SK-N-SH (cell line): ENCODE measurements at regions not wholly inside any gene's neighbourhood (a gene's known extent, or its start where the extent isn't known, plus 50 kb on each side); places are given as distances from the start of the nearest gene placed in this dataset.

Source experiments
- CTCF ChIA-PET: fragments of 300-600, 350-600 bp; formaldehyde crosslinking; extraction: SDS; loops from one replicate; lab custom pipeline; 2021; lab: Yijun Ruan, JAX
- POLR2A ChIA-PET: fragments of 350-600 bp; sonication (Branson Sonifier 250); formaldehyde crosslinking; extraction: SDS; loops from one replicate; lab custom pipeline; 2020; ENCODE audit warnings: antibody characterized with exemption, inconsistent platforms; lab: Yijun Ruan, JAX
- DNase-seq: peaks from one replicate; pipeline ENCODE4 v3.0.0; 2012
- H2AFZ ChIP-seq: fragments of 200-600 bp; sonication (generic); 2 replicates; pipeline ENCODE4 v1.8.1; 2016; ENCODE audit warnings: antibody characterized with exemption, mild to moderate bottlenecking, low read depth
- H3F3A ChIP-seq: fragments of 200-600 bp; sonication (generic); replicated peaks from 2 replicates; pipeline ENCODE3; 2016; ENCODE audit warnings: antibody characterized with exemption, mild to moderate bottlenecking; ENCODE audit not compliant: insufficient read depth
- H3K27ac ChIP-seq, 2 experiments: fragments of 200-500 bp in 1 of 2; fragments of 200-600 bp in 1 of 2; sonication (Bioruptor generic) in 1 of 2; sonication (generic), shearing (Covaris generic) in 1 of 2; 2 replicates each; pipeline versions ENCODE4 v1.5.1 to v1.6.1; 2014 to 2016; ENCODE audit warnings: low read depth in 2 of 2, inconsistent platforms in 1 of 2, low read length in 1 of 2, mild to moderate bottlenecking in 1 of 2, mixed read lengths in 1 of 2
- H3K27me3 ChIP-seq: fragments of 200-600 bp; sonication (generic), shearing (Covaris generic); 2 replicates; pipeline ENCODE4 v1.6.1; 2016; ENCODE audit warnings: mixed run types; ENCODE audit not compliant: insufficient read depth
- H3K36me3 ChIP-seq, 2 experiments: fragments of 200-500 bp in 1 of 2; fragments of 200-600 bp in 1 of 2; sonication (Bioruptor generic) in 1 of 2; sonication (generic) in 1 of 2; replicated peaks in 1 of 2; 2 replicates each; pipeline versions ENCODE3 to v1.5.1; 2014 to 2016; ENCODE audit warnings: low read length in 1 of 2, mild to moderate bottlenecking in 1 of 2; ENCODE audit not compliant: insufficient read depth in 2 of 2, control insufficient read depth in 1 of 2
- H3K4me1 ChIP-seq, 2 experiments: fragments of 200-500 bp in 1 of 2; fragments of 200-600 bp in 1 of 2; sonication (Bioruptor generic) in 1 of 2; sonication (generic), shearing (Covaris generic) in 1 of 2; 2 replicates each; pipeline versions ENCODE4 v1.5.1 to v1.6.1; 2014 to 2016; ENCODE audit warnings: low read depth in 1 of 2, low read length in 1 of 2, mixed run types in 1 of 2; ENCODE audit not compliant: insufficient read depth in 2 of 2, control insufficient read depth in 1 of 2
- H3K4me2 ChIP-seq: fragments of 200-600 bp; sonication (generic), shearing (Covaris generic); 2 replicates; pipeline ENCODE4 v1.6.1; 2017; ENCODE audit warnings: mixed run types
- H3K4me3 ChIP-seq, 2 experiments: fragments of 200-500 bp in 1 of 2; fragments of 200-600 bp in 1 of 2; sonication (Bioruptor generic) in 1 of 2; sonication (generic), shearing (Covaris generic) in 1 of 2; 2 replicates each; pipeline versions ENCODE4 v1.5.1 to v1.8.1; 2014 to 2016; ENCODE audit warnings: low read depth in 2 of 2, inconsistent platforms in 1 of 2, low read length in 1 of 2, mild to moderate bottlenecking in 1 of 2, mixed read lengths in 1 of 2, moderate library complexity in 1 of 2
- H3K79me2 ChIP-seq: fragments of 200-600 bp; sonication (generic); 2 replicates; pipeline ENCODE4 v1.8.1; 2017; ENCODE audit warnings: mild to moderate bottlenecking; ENCODE audit not compliant: insufficient read depth
- H3K9ac ChIP-seq: fragments of 200-600 bp; sonication (generic); 2 replicates; pipeline ENCODE4 v1.6.1; 2017; ENCODE audit warnings: mixed run types
- H3K9me2 ChIP-seq: fragments of 200-600 bp; sonication (generic); 2 replicates; pipeline ENCODE4 v1.6.1; 2017; ENCODE audit warnings: mixed run types
- H3K9me3 ChIP-seq: fragments of 200-600 bp; sonication (generic); 2 replicates; pipeline ENCODE4 v1.6.1; 2017; ENCODE audit warnings: mixed run types, mild to moderate bottlenecking, moderate library complexity
- H4K20me1 ChIP-seq: fragments of 200-600 bp; sonication (generic); 2 replicates; pipeline ENCODE4 v1.6.1; 2017; ENCODE audit warnings: mild to moderate bottlenecking, mixed run types; ENCODE audit not compliant: insufficient read depth
- CHD2 ChIP-seq: fragments of 150-350 bp; IDR thresholded peaks from 2 replicates; pipeline ENCODE4 v1.6.1; 2018; ENCODE audit warnings: low read length; ENCODE audit not compliant: partially characterized antibody
- CTCF ChIP-seq: fragments of 200-600 bp; sonication (generic); IDR thresholded peaks from 2 replicates; pipeline ENCODE4 v1.6.1; 2017; ENCODE audit warnings: antibody characterized with exemption, mild to moderate bottlenecking, moderate library complexity
- ELF1 ChIP-seq: IDR thresholded peaks from 2 replicates; pipeline ENCODE4 v1.4.0; 2012
- EP300 ChIP-seq, 2 experiments: IDR thresholded peaks; 2 replicates each; pipeline versions ENCODE4 v1.4.0 to v1.6.1; 2012; ENCODE audit warnings: borderline replicate concordance in 1 of 2, low read depth in 1 of 2, low read length in 1 of 2
- FOXJ3 ChIP-seq: sonication (generic); formaldehyde crosslinking; IDR thresholded peaks from 2 replicates; pipeline ENCODE4 v1.5.1; 2020; ENCODE audit warnings: mild to moderate bottlenecking, missing genetic modification reagents
- FOXM1 ChIP-seq: IDR thresholded peaks from 2 replicates; pipeline ENCODE4 v1.4.0; 2012; ENCODE audit warnings: low read depth, mild to moderate bottlenecking
- GATA2 ChIP-seq: sonication (generic); formaldehyde crosslinking; IDR thresholded peaks from 2 replicates; pipeline ENCODE4 v1.5.0; 2020; ENCODE audit warnings: mild to moderate bottlenecking, missing genetic modification reagents
- MEF2A ChIP-seq: IDR thresholded peaks from 2 replicates; pipeline ENCODE4 v1.4.0; 2012; ENCODE audit warnings: low read depth, borderline replicate concordance
- NFIC ChIP-seq: IDR thresholded peaks from 2 replicates; pipeline ENCODE4 v1.4.0; 2012; ENCODE audit warnings: borderline replicate concordance
- POLR2AphosphoS5 ChIP-seq: IDR thresholded peaks from 2 replicates; pipeline ENCODE4 v1.6.1; 2012; ENCODE audit warnings: low read depth, low read length
- RAD21 ChIP-seq: IDR thresholded peaks from 2 replicates; pipeline ENCODE4 v1.6.1; 2012; ENCODE audit warnings: mild to moderate bottlenecking, low read length
- RCOR1 ChIP-seq: fragments of 150-350 bp; IDR thresholded peaks from 2 replicates; pipeline ENCODE4 v1.6.1; 2017; ENCODE audit warnings: antibody characterized with exemption, low read length
- REST ChIP-seq: IDR thresholded peaks from 2 replicates; pipeline ENCODE4 v1.6.1; 2012; ENCODE audit warnings: mild to moderate bottlenecking, low read depth, low read length, moderate library complexity
- SMC3 ChIP-seq: IDR thresholded peaks from 2 replicates; pipeline ENCODE4 v1.6.1; 2012; ENCODE audit warnings: low read depth, low read length, improper control_type of control experiment
- TAF1 ChIP-seq: IDR thresholded peaks from 2 replicates; pipeline ENCODE4 v1.6.1; 2012; ENCODE audit warnings: low read depth, mild to moderate bottlenecking, low read length, moderate library complexity, borderline replicate concordance
- TCF12 ChIP-seq: IDR thresholded peaks from 2 replicates; pipeline ENCODE4 v1.4.0; 2012
- YY1 ChIP-seq: IDR thresholded peaks from 2 replicates; pipeline ENCODE4 v1.4.0; 2012; ENCODE audit warnings: low read depth, mild to moderate bottlenecking
- WGBS: methylation state at CpG from one replicate; pipeline ENCODE4 v1.1.6; 2017; ENCODE audit warnings: low lambda C conversion rate; 5-methylcytosine and 5-hydroxymethylcytosine counted together
- TF ChIP-seq, protein P1 (sequence below): fragments of 150-350 bp; IDR thresholded peaks from 2 replicates; pipeline ENCODE4 v1.6.1; 2016; ENCODE audit warnings: mild to moderate bottlenecking, low read depth, low read length

- H2AFZ ChIP-seq = no peak overlapping the region
- TF ChIP-seq NFIC (no peak), TCF12 (no peak), MEF2A (no peak), EP300 (IDR thresholded peaks at IDR 0.05; ENCODE audit: borderline replicate concordance in 1 of 2, low read depth in 1 of 2, low read length in 1 of 2) (no peak), POLR2AphosphoS5 (no peak), TAF1 (no peak), REST (no peak), YY1 (no peak), CHD2 (no peak), FOXM1 (no peak), ELF1 (no peak), RCOR1 (no peak), CTCF (no peak), RAD21 (no peak), GATA2 (CRISPR knock-in tag) (no peak), FOXJ3 (no peak), SMC3 (no peak)
- TF ChIP-seq, protein P1, sequence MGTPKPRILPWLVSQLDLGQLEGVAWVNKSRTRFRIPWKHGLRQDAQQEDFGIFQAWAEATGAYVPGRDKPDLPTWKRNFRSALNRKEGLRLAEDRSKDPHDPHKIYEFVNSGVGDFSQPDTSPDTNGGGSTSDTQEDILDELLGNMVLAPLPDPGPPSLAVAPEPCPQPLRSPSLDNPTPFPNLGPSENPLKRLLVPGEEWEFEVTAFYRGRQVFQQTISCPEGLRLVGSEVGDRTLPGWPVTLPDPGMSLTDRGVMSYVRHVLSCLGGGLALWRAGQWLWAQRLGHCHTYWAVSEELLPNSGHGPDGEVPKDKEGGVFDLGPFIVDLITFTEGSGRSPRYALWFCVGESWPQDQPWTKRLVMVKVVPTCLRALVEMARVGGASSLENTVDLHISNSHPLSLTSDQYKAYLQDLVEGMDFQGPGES = no peak
- H3K9me2 ChIP-seq = no peaks in the 10 kb centered on the region
- no peaks in the 10 kb centered on the region for H3K27me3 ChIP-seq
- H3K9ac ChIP-seq = no peak overlapping the region
- POLR2A ChIA-PET = no interaction called here
- no peaks in the 10 kb centered on the region for H4K20me1 ChIP-seq
- WGBS = 12% methylated on average over 5 of the region's 5 CpGs
- H3K36me3 ChIP-seq = no peaks in the 10 kb centered on the region
- CTCF ChIA-PET = no interaction called here
- no peaks in the 10 kb centered on the region for H3K9me3 ChIP-seq
- no peaks in the 10 kb centered on the region for H3K4me1 ChIP-seq
- no peak overlapping the region for H3K27ac ChIP-seq
- no peaks in the 10 kb centered on the region for H3K79me2 ChIP-seq
- no peak overlapping the region for H3K4me2 ChIP-seq
- H3F3A ChIP-seq = no peaks in the 10 kb centered on the region
- DNase-seq = no peak
- no peak overlapping the region for H3K4me3 ChIP-seq
Observed at GRCh38 chr1:30449003-30449402, 274.4 kb downstream of the MATN1 start.
